HL-60 (cell line): ENCODE measurements at regions not wholly inside any gene's neighbourhood (a gene's known extent, or its start where the extent isn't known, plus 50 kb on each side); places are given as distances from the start of the nearest gene placed in this dataset.
"Not testable (repeated sequence)": the region's sequence is repeated elsewhere in the genome, so short reads cannot be mapped to it uniquely, and the experiment has no call there.

Experiments
- GABPA ChIP-seq: IDR thresholded peaks from 2 replicates; pipeline ENCODE4 v1.6.1; 2012; ENCODE audit warnings: low read depth
- POLR2AphosphoS5 ChIP-seq: IDR thresholded peaks from 2 replicates; pipeline ENCODE4 v1.6.1; 2012; ENCODE audit warnings: low read depth
- TF ChIP-seq, protein P1 (sequence below): IDR thresholded peaks from one replicate; pipeline ENCODE4 v1.5.1; 2011; ENCODE audit warnings: low read length, control low read depth, inconsistent platforms; ENCODE audit not compliant: insufficient read depth
- TF ChIP-seq, protein P2 (sequence below): IDR thresholded peaks from 2 replicates; pipeline ENCODE4 v1.6.1; 2012; ENCODE audit warnings: low read depth; ENCODE audit not compliant: insufficient replicate concordance

DNA sequence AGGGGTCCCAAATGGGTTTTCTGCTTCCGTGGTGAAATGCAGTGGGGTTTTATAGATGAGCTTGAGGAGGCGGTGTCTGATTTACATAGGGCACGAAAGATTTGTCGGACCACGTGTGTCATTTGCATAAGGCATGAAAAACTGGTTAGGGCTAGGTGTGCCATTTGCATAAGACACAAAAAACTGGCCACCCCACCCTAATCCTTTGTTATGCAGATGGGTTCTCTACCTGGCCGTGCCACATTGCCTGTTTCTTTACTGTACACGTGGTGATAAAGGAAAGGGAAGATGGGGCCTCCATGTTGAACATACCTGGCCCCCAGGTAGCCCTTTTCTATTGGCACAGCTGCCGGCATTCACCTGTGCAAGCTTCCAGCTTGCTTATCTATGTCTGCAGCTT is 57.6 kb upstream of the OLIG2 start:
- TF ChIP-seq POLR2AphosphoS5, GABPA: not testable (repeated sequence)
- TF ChIP-seq, protein P1, sequence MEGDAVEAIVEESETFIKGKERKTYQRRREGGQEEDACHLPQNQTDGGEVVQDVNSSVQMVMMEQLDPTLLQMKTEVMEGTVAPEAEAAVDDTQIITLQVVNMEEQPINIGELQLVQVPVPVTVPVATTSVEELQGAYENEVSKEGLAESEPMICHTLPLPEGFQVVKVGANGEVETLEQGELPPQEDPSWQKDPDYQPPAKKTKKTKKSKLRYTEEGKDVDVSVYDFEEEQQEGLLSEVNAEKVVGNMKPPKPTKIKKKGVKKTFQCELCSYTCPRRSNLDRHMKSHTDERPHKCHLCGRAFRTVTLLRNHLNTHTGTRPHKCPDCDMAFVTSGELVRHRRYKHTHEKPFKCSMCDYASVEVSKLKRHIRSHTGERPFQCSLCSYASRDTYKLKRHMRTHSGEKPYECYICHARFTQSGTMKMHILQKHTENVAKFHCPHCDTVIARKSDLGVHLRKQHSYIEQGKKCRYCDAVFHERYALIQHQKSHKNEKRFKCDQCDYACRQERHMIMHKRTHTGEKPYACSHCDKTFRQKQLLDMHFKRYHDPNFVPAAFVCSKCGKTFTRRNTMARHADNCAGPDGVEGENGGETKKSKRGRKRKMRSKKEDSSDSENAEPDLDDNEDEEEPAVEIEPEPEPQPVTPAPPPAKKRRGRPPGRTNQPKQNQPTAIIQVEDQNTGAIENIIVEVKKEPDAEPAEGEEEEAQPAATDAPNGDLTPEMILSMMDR, result not testable (repeated sequence)
- TF ChIP-seq, protein P2, sequence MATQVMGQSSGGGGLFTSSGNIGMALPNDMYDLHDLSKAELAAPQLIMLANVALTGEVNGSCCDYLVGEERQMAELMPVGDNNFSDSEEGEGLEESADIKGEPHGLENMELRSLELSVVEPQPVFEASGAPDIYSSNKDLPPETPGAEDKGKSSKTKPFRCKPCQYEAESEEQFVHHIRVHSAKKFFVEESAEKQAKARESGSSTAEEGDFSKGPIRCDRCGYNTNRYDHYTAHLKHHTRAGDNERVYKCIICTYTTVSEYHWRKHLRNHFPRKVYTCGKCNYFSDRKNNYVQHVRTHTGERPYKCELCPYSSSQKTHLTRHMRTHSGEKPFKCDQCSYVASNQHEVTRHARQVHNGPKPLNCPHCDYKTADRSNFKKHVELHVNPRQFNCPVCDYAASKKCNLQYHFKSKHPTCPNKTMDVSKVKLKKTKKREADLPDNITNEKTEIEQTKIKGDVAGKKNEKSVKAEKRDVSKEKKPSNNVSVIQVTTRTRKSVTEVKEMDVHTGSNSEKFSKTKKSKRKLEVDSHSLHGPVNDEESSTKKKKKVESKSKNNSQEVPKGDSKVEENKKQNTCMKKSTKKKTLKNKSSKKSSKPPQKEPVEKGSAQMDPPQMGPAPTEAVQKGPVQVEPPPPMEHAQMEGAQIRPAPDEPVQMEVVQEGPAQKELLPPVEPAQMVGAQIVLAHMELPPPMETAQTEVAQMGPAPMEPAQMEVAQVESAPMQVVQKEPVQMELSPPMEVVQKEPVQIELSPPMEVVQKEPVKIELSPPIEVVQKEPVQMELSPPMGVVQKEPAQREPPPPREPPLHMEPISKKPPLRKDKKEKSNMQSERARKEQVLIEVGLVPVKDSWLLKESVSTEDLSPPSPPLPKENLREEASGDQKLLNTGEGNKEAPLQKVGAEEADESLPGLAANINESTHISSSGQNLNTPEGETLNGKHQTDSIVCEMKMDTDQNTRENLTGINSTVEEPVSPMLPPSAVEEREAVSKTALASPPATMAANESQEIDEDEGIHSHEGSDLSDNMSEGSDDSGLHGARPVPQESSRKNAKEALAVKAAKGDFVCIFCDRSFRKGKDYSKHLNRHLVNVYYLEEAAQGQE, result not testable (repeated sequence)
